Endodermal cell (in vitro differentiated cells): ENCODE measurements at regions not wholly inside any gene's neighbourhood (a gene's known extent, or its start where the extent isn't known, plus 50 kb on each side); places are given as distances from the start of the nearest gene placed in this dataset.

Experiments
- DNase-seq: peaks from one replicate; pipeline ENCODE4 v3.0.0-alpha.2; 2017
- H3K27ac ChIP-seq: 2 replicates; pipeline ENCODE4 v1.5.1; 2013; ENCODE audit warnings: mild to moderate bottlenecking, low read depth, low read length, moderate library complexity
- H3K27me3 ChIP-seq: 2 replicates; pipeline ENCODE4 v1.6.1; 2013; ENCODE audit warnings: mild to moderate bottlenecking, low read length, moderate library complexity; ENCODE audit not compliant: insufficient read depth, control insufficient read depth, poor library complexity, severe bottlenecking
- H3K36me3 ChIP-seq: 2 replicates; pipeline ENCODE4 v1.7.0; 2013; ENCODE audit warnings: mild to moderate bottlenecking, low read length, moderate library complexity; ENCODE audit not compliant: control insufficient read depth, insufficient read depth
- H3K4me1 ChIP-seq: one replicate; pipeline ENCODE4 v1.7.0; 2013; ENCODE audit warnings: low read length; ENCODE audit not compliant: control insufficient read depth, insufficient read depth
- H3K4me3 ChIP-seq: 2 replicates; pipeline ENCODE4 v1.5.1; 2013; ENCODE audit warnings: mild to moderate bottlenecking, low read length, moderate library complexity
- H3K9ac ChIP-seq: 2 replicates; pipeline ENCODE4 v1.6.1; 2013; ENCODE audit warnings: mild to moderate bottlenecking, low read length, moderate library complexity; ENCODE audit not compliant: poor library complexity, severe bottlenecking; ENCODE audit errors: extremely low read depth
- H3K9me3 ChIP-seq: 2 replicates; pipeline ENCODE4 v1.6.1; 2013; ENCODE audit warnings: mild to moderate bottlenecking, low read length, moderate library complexity; ENCODE audit not compliant: control insufficient read depth
- H3K27ac Mint-ChIP-seq: 2 replicates; pipeline ENCODE4 v1.8.0; 2020; ENCODE audit warnings: mixed read lengths
- H3K27me3 Mint-ChIP-seq: 2 replicates; pipeline ENCODE4 v1.8.0; 2021; ENCODE audit warnings: mild to moderate bottlenecking, mixed read lengths; ENCODE audit not compliant: insufficient read depth
- H3K36me3 Mint-ChIP-seq: 2 replicates; pipeline ENCODE4 v1.8.0; 2020; ENCODE audit warnings: low read depth, mixed read lengths
- H3K4me1 Mint-ChIP-seq: 2 replicates; pipeline ENCODE4 v1.8.0; 2020; ENCODE audit warnings: mixed read lengths
- H3K4me3 Mint-ChIP-seq: 2 replicates; pipeline ENCODE4 v1.8.0; 2020; ENCODE audit warnings: mild to moderate bottlenecking, moderate library complexity, mixed read lengths
- H3K9me3 Mint-ChIP-seq: 2 replicates; pipeline ENCODE4 v1.8.0; 2020; ENCODE audit warnings: mild to moderate bottlenecking, mixed read lengths
- WGBS, 2 experiments: methylation state at CpG; one replicate each; pipeline versions ENCODE4 v1.1.5 to v1.1.7; 2013; ENCODE audit warnings: missing lambda C conversion rate in 2 of 2, mixed read lengths in 1 of 2; ENCODE audit not compliant: insufficient coverage in 1 of 2, insufficient read length in 1 of 2; 5-methylcytosine and 5-hydroxymethylcytosine counted together
- TF ChIP-seq, protein P1 (sequence below): fragments of 200-600 bp; sonication (generic); conservative IDR thresholded peaks from 2 replicates; pipeline ENCODE4 v1.5.0; 2021; ENCODE audit warnings: antibody characterized with exemption, mild to moderate bottlenecking

GRCh38 chr9:119537138-119537537, 167.9 kb upstream of the BRINP1 start:
- H3K36me3 Mint-ChIP-seq: peaks cover 1% of the 10 kb centered on the region
- no peaks in the 10 kb centered on the region for H3K27me3 Mint-ChIP-seq
- Histone ChIP-seq H3K9ac (no peak overlapping the region), H3K27ac (no peak overlapping the region), H3K9me3 (peaks cover 11% of the 10 kb centered on the region), H3K4me1 (peaks cover 5% of the 10 kb centered on the region), H3K27me3 (no peaks in the 10 kb centered on the region), H3K36me3 (no peaks in the 10 kb centered on the region), H3K4me3 (no peak overlapping the region)
- DNase-seq: no peak
- H3K4me1 Mint-ChIP-seq: peaks cover 32% of the 10 kb centered on the region
- H3K9me3 Mint-ChIP-seq: peaks cover 7% of the 10 kb centered on the region
- no peak overlapping the region for H3K4me3 Mint-ChIP-seq
- no peak overlapping the region for H3K27ac Mint-ChIP-seq
- WGBS, 2 experiments: 85 to 86% methylated on average over 1 to 2 of the region's 3 CpGs
- TF ChIP-seq, protein P1, sequence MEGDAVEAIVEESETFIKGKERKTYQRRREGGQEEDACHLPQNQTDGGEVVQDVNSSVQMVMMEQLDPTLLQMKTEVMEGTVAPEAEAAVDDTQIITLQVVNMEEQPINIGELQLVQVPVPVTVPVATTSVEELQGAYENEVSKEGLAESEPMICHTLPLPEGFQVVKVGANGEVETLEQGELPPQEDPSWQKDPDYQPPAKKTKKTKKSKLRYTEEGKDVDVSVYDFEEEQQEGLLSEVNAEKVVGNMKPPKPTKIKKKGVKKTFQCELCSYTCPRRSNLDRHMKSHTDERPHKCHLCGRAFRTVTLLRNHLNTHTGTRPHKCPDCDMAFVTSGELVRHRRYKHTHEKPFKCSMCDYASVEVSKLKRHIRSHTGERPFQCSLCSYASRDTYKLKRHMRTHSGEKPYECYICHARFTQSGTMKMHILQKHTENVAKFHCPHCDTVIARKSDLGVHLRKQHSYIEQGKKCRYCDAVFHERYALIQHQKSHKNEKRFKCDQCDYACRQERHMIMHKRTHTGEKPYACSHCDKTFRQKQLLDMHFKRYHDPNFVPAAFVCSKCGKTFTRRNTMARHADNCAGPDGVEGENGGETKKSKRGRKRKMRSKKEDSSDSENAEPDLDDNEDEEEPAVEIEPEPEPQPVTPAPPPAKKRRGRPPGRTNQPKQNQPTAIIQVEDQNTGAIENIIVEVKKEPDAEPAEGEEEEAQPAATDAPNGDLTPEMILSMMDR: no peak

- no peaks in the 10 kb centered on the region for H3K27me3 ChIP-seq
- no peak overlapping the region for H3K9ac ChIP-seq
- Mint-ChIP-seq H3K36me3 (peaks cover 1% of the 10 kb centered on the region), H3K27me3 (no peaks in the 10 kb centered on the region), H3K4me1 (peaks cover 11% of the 10 kb centered on the region), H3K27ac (no peak overlapping the region), H3K9me3 (peaks cover 2% of the 10 kb centered on the region), H3K4me3 (no peak overlapping the region)
- no peak overlapping the region for H3K4me3 ChIP-seq
- H3K27ac ChIP-seq: peak overlapping the region; percentile 49
- 79 to 81% methylated on average over 2 to 3 of the region's 3 CpGs for WGBS, 2 experiments
- H3K4me1 ChIP-seq: no peaks in the 10 kb centered on the region
- no peak for DNase-seq
- peaks cover 2% of the 10 kb centered on the region for H3K9me3 ChIP-seq
- H3K36me3 ChIP-seq: no peaks in the 10 kb centered on the region
- TF ChIP-seq, protein P1: no peak
These were observed 164.3 kb upstream of the BRINP1 start for GRCh38 chr9:119533504-119533903.

DNA sequence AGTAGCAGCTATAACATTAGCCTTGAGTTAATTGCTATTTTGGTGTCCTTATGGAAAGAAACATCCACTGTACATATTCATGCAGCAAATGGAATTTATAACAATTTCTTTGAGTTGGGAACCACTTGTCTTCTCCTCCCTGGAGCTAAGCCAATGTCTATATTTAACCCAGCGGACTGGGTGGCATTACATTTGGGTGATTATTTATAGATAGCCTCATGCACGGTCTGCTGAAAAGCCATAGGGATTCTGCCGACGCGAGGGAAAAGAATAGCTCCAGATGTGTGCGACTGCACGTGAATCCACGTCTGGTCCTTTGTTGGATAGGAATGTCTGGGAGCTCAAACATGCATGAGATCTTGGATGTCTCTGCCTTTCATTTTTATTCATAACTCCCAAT, 157.5 kb upstream of the BRINP1 start:
- Histone ChIP-seq H3K9ac (no peak overlapping the region), H3K36me3 (no peaks in the 10 kb centered on the region), H3K9me3 (peaks cover 6% of the 10 kb centered on the region), H3K4me3 (no peak overlapping the region), H3K4me1 (no peaks in the 10 kb centered on the region), H3K27me3 (peaks cover 4% of the 10 kb centered on the region), H3K27ac (no peak overlapping the region)
- no peaks in the 10 kb centered on the region for H3K4me1 Mint-ChIP-seq
- peaks cover 4% of the 10 kb centered on the region for H3K9me3 Mint-ChIP-seq
- H3K27ac Mint-ChIP-seq: no peak overlapping the region
- H3K4me3 Mint-ChIP-seq: no peak overlapping the region
- WGBS, 2 experiments: 95 to 98% methylated on average over 7 to 8 of the region's 8 CpGs
- DNase-seq: no peak
- no peaks in the 10 kb centered on the region for H3K36me3 Mint-ChIP-seq
- TF ChIP-seq, protein P1: no peak
- H3K27me3 Mint-ChIP-seq: peaks cover 8% of the 10 kb centered on the region
